K562 (cell line): ENCODE measurements at regions not wholly inside any gene's neighbourhood (a gene's known extent, or its start where the extent isn't known, plus 50 kb on each side); places are given as distances from the start of the nearest gene placed in this dataset.

ENCODE experiments used
- ESRRB ChIP-seq: fragments of 250-450 bp; sonication (Bioruptor Pico); IDR thresholded peaks from 2 replicates; pipeline ENCODE4 v1.5.0; 2020; ENCODE audit warnings: mild to moderate bottlenecking, moderate library complexity, borderline replicate concordance
- ILF3 ChIP-seq: fragments of 450-650 bp; IDR thresholded peaks from 2 replicates; pipeline ENCODE4 v1.6.1; 2018; ENCODE audit warnings: antibody characterized with exemption, mild to moderate bottlenecking, moderate library complexity, borderline replicate concordance
- POLR2A ChIP-seq: fragments of 450-650 bp; conservative IDR thresholded peaks from 2 replicates; pipeline ENCODE4 v1.6.1; 2016
- RBFOX2 ChIP-seq: fragments of 200-400 bp; formaldehyde crosslinking; IDR thresholded peaks from 2 replicates; pipeline ENCODE4 v1.6.1; 2017; ENCODE audit warnings: low read depth, mild to moderate bottlenecking, low read length, moderate library complexity
- RNF2 ChIP-seq: sonication (generic); IDR thresholded peaks from 2 replicates; pipeline ENCODE4 v1.6.1; 2016
- SP1 ChIP-seq: sonication (generic); formaldehyde crosslinking; IDR thresholded peaks from 2 replicates; pipeline ENCODE4 v1.8.1; 2022; ENCODE audit warnings: mild to moderate bottlenecking, missing genetic modification reagents
- U2AF2 ChIP-seq: fragments of 200-400 bp; formaldehyde crosslinking; optimal IDR thresholded peaks from 2 replicates; pipeline ENCODE3; 2017; ENCODE audit warnings: low read depth, mild to moderate bottlenecking, low read length
- ZBED1 ChIP-seq: IDR thresholded peaks from 2 replicates; pipeline ENCODE4 v1.6.1; 2014
- ZKSCAN1 ChIP-seq: fragments of 150-350 bp; IDR thresholded peaks from 2 replicates; pipeline ENCODE4 v1.6.1; 2016; ENCODE audit warnings: low read depth, low read length
- ZNF324 ChIP-seq: fragments of 250-450 bp; sonication (Bioruptor Pico); IDR thresholded peaks from 2 replicates; pipeline ENCODE4 v1.4.0; 2020; ENCODE audit warnings: mild to moderate bottlenecking
- ZNF583 ChIP-seq: fragments of 250-450 bp; sonication (Bioruptor Pico); IDR thresholded peaks from 2 replicates; pipeline ENCODE4 v1.4.0; 2020
- TF ChIP-seq, protein P1 (sequence below), 3 experiments: IDR thresholded peaks in 2 of 3; conservative IDR thresholded peaks in 1 of 3; 2 replicates each; pipeline ENCODE4 v1.5.1; 2011 to 2012; ENCODE audit warnings: low read length in 3 of 3, mild to moderate bottlenecking in 3 of 3, control low read depth in 2 of 3, improper control_type of control experiment in 1 of 3, inconsistent platforms in 1 of 3, low read depth in 1 of 3, mixed read lengths in 1 of 3, moderate library complexity in 1 of 3; ENCODE audit not compliant: insufficient read depth in 2 of 3
- TF ChIP-seq, protein P2 (sequence below): fragments of 250-450 bp; sonication (Bioruptor Pico); IDR thresholded peaks from 2 replicates; pipeline ENCODE4 v1.5.0; 2021
- TF ChIP-seq, protein P3 (sequence below): fragments of 250-450 bp; sonication (Bioruptor Pico); IDR thresholded peaks from 2 replicates; pipeline ENCODE4 v1.5.0; 2020; ENCODE audit warnings: mild to moderate bottlenecking, borderline replicate concordance

DNA sequence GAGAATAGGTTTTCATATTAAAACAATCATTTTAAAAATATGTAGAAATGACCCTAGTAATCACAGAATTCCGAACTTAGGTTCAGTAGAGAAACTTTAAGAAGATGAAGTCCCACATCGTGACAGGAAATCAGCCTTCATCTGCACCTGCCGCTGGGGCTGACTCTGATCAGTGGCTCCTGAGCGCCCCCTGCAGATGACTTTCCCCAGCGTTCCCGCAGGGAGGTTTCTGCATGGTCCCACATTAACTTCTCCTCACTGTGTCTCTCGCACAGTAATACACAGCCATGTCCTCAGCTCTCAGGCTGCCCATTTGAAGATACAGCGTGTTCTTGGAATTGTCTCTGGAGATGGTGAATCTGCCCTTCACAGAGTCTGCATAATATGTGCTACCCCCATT lies 1131.1 kb downstream of the TMEM121 start:
- TF ChIP-seq, protein P1, sequence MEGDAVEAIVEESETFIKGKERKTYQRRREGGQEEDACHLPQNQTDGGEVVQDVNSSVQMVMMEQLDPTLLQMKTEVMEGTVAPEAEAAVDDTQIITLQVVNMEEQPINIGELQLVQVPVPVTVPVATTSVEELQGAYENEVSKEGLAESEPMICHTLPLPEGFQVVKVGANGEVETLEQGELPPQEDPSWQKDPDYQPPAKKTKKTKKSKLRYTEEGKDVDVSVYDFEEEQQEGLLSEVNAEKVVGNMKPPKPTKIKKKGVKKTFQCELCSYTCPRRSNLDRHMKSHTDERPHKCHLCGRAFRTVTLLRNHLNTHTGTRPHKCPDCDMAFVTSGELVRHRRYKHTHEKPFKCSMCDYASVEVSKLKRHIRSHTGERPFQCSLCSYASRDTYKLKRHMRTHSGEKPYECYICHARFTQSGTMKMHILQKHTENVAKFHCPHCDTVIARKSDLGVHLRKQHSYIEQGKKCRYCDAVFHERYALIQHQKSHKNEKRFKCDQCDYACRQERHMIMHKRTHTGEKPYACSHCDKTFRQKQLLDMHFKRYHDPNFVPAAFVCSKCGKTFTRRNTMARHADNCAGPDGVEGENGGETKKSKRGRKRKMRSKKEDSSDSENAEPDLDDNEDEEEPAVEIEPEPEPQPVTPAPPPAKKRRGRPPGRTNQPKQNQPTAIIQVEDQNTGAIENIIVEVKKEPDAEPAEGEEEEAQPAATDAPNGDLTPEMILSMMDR (IDR thresholded peaks at IDR 0.05 in 2 of 3, conservative IDR thresholded peaks at IDR 0.05 in 1 of 3; ENCODE audit: insufficient read depth in 2 of 3, low read depth in 1 of 3, low read length in 3 of 3), result peak in 1 of 3 experiments; percentile 10; a peak in 1 of 6 replicates
- TF ChIP-seq, protein P2, sequence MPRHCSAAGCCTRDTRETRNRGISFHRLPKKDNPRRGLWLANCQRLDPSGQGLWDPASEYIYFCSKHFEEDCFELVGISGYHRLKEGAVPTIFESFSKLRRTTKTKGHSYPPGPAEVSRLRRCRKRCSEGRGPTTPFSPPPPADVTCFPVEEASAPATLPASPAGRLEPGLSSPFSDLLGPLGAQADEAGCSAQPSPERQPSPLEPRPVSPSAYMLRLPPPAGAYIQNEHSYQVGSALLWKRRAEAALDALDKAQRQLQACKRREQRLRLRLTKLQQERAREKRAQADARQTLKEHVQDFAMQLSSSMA (CRISPR knock-in tag), result no peak
- no peak for TF ChIP-seq ILF3
- TF ChIP-seq ZNF324 (CRISPR knock-in tag), result no peak
- TF ChIP-seq RBFOX2, result no peak
- no peak for TF ChIP-seq SP1 (CRISPR knock-in tag)
- TF ChIP-seq U2AF2, result no peak
- no peak for TF ChIP-seq RNF2
- TF ChIP-seq, protein P3, sequence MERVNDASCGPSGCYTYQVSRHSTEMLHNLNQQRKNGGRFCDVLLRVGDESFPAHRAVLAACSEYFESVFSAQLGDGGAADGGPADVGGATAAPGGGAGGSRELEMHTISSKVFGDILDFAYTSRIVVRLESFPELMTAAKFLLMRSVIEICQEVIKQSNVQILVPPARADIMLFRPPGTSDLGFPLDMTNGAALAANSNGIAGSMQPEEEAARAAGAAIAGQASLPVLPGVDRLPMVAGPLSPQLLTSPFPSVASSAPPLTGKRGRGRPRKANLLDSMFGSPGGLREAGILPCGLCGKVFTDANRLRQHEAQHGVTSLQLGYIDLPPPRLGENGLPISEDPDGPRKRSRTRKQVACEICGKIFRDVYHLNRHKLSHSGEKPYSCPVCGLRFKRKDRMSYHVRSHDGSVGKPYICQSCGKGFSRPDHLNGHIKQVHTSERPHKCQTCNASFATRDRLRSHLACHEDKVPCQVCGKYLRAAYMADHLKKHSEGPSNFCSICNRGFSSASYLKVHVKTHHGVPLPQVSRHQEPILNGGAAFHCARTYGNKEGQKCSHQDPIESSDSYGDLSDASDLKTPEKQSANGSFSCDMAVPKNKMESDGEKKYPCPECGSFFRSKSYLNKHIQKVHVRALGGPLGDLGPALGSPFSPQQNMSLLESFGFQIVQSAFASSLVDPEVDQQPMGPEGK (CRISPR knock-in tag), result no peak
- TF ChIP-seq ESRRB (CRISPR knock-in tag), result no peak
- TF ChIP-seq POLR2A, result no peak
- TF ChIP-seq ZBED1, result no peak
- no peak for TF ChIP-seq ZNF583 (CRISPR knock-in tag)
- TF ChIP-seq ZKSCAN1, result no peak
